ENCODE measurements at regions not wholly inside any gene's neighbourhood (a gene's known extent, or its start where the extent isn't known, plus 50 kb on each side); places are given as distances from the start of the nearest gene placed in this dataset.

GRCh38 chr3:84082726-84083125 lies 876.1 kb upstream of the CADM2 start:
- Histone ChIP-seq H3K27ac (ENCODE audit: low read depth, low read length, poor library complexity, severe bottlenecking) (no peak overlapping the region), H3K4me3 (ENCODE audit: low read depth, low read length, poor library complexity, severe bottlenecking) (no peak overlapping the region), H3K9me3 (ENCODE audit: low read length) (no peaks in the 10 kb centered on the region), H3K4me2 (ENCODE audit: low read length) (no peak overlapping the region), H3K36me3 (ENCODE audit: insufficient read depth, low read length) (no peaks in the 10 kb centered on the region), H4K20me1 (ENCODE audit: insufficient read depth, low read length) (no peaks in the 10 kb centered on the region), H3F3A (ENCODE audit: insufficient read depth, low read length) (no peaks in the 10 kb centered on the region), H3K9me2 (ENCODE audit: low read depth, low read length) (no peaks in the 10 kb centered on the region), H3K4me1 (ENCODE audit: insufficient read depth, low read length, severe bottlenecking) (no peaks in the 10 kb centered on the region), H2AFZ (ENCODE audit: low read length) (no peak overlapping the region), H3K27me3 (ENCODE audit: insufficient read depth, low read length) (no peaks in the 10 kb centered on the region), H3K79me2 (ENCODE audit: insufficient read depth, low read length) (no peaks in the 10 kb centered on the region), H3K9ac (ENCODE audit: low read length) (no peak overlapping the region)
- TF ChIP-seq, protein P1, sequence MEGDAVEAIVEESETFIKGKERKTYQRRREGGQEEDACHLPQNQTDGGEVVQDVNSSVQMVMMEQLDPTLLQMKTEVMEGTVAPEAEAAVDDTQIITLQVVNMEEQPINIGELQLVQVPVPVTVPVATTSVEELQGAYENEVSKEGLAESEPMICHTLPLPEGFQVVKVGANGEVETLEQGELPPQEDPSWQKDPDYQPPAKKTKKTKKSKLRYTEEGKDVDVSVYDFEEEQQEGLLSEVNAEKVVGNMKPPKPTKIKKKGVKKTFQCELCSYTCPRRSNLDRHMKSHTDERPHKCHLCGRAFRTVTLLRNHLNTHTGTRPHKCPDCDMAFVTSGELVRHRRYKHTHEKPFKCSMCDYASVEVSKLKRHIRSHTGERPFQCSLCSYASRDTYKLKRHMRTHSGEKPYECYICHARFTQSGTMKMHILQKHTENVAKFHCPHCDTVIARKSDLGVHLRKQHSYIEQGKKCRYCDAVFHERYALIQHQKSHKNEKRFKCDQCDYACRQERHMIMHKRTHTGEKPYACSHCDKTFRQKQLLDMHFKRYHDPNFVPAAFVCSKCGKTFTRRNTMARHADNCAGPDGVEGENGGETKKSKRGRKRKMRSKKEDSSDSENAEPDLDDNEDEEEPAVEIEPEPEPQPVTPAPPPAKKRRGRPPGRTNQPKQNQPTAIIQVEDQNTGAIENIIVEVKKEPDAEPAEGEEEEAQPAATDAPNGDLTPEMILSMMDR (IDR thresholded peaks at IDR 0.05; ENCODE audit: low read length) = no peak
- no peak for TF ChIP-seq EZH2 (IDR thresholded peaks at IDR 0.05; ENCODE audit: borderline replicate concordance, low read length)

- Histone ChIP-seq H3K27ac (ENCODE audit: low read depth, low read length, poor library complexity, severe bottlenecking) (no peak overlapping the region), H3K4me1 (ENCODE audit: insufficient read depth, low read length, severe bottlenecking) (no peaks in the 10 kb centered on the region), H3K4me2 (ENCODE audit: low read length) (no peak overlapping the region), H3K79me2 (ENCODE audit: insufficient read depth, low read length) (no peaks in the 10 kb centered on the region), H3K4me3 (ENCODE audit: low read depth, low read length, poor library complexity, severe bottlenecking) (no peak overlapping the region), H2AFZ (ENCODE audit: low read length) (no peak overlapping the region), H3K9me2 (ENCODE audit: low read depth, low read length) (no peaks in the 10 kb centered on the region), H3K9me3 (ENCODE audit: low read length) (no peaks in the 10 kb centered on the region), H3K9ac (ENCODE audit: low read length) (no peak overlapping the region), H3K36me3 (ENCODE audit: insufficient read depth, low read length) (no peaks in the 10 kb centered on the region), H3K27me3 (ENCODE audit: insufficient read depth, low read length) (no peaks in the 10 kb centered on the region), H4K20me1 (ENCODE audit: insufficient read depth, low read length) (no peaks in the 10 kb centered on the region), H3F3A (ENCODE audit: insufficient read depth, low read length) (no peaks in the 10 kb centered on the region)
- TF ChIP-seq, protein P1 (IDR thresholded peaks at IDR 0.05; ENCODE audit: low read length) = no peak
- TF ChIP-seq EZH2 (IDR thresholded peaks at IDR 0.05; ENCODE audit: borderline replicate concordance, low read length) = no peak
Measured at GRCh38 chr3:84092907-84093306, 865.9 kb upstream of the CADM2 start.

GRCh38 chr3:84096188-84096587 lies 862.6 kb upstream of the CADM2 start:
- Histone ChIP-seq H4K20me1 (ENCODE audit: insufficient read depth, low read length) (no peaks in the 10 kb centered on the region), H3F3A (ENCODE audit: insufficient read depth, low read length) (no peaks in the 10 kb centered on the region), H2AFZ (ENCODE audit: low read length) (no peak overlapping the region), H3K27ac (ENCODE audit: low read depth, low read length, poor library complexity, severe bottlenecking) (no peak overlapping the region), H3K9me2 (ENCODE audit: low read depth, low read length) (no peaks in the 10 kb centered on the region), H3K9me3 (ENCODE audit: low read length) (no peaks in the 10 kb centered on the region), H3K4me3 (ENCODE audit: low read depth, low read length, poor library complexity, severe bottlenecking) (no peak overlapping the region), H3K4me2 (ENCODE audit: low read length) (no peak overlapping the region), H3K9ac (ENCODE audit: low read length) (no peak overlapping the region), H3K36me3 (ENCODE audit: insufficient read depth, low read length) (no peaks in the 10 kb centered on the region), H3K4me1 (ENCODE audit: insufficient read depth, low read length, severe bottlenecking) (no peaks in the 10 kb centered on the region), H3K79me2 (ENCODE audit: insufficient read depth, low read length) (no peaks in the 10 kb centered on the region), H3K27me3 (ENCODE audit: insufficient read depth, low read length) (no peaks in the 10 kb centered on the region)
- no peak for TF ChIP-seq EZH2 (IDR thresholded peaks at IDR 0.05; ENCODE audit: borderline replicate concordance, low read length)
- TF ChIP-seq, protein P1 (IDR thresholded peaks at IDR 0.05; ENCODE audit: low read length) = no peak

Data from OCI-LY1 (cell line).